Endothelial cell of umbilical vein (primary cell): ENCODE measurements at regions not wholly inside any gene's neighbourhood (a gene's known extent, or its start where the extent isn't known, plus 50 kb on each side); places are given as distances from the start of the nearest gene placed in this dataset.

Experiments used
- BruUV-seq: library from RNA; stranded (reverse); fragments of 400-500 nt; replicated peaks from 2 replicates; lab custom pipeline; 2021; lab: Mats Ljungman, UMichigan
- CTCF ChIA-PET: fragments of 300-600, 350-600 bp; sonication (Branson Sonifier 250); formaldehyde crosslinking; loops from one replicate; lab custom pipeline; 2021; ENCODE audit warnings: antibody characterized with exemption, inconsistent platforms; lab: Charles Lee
- POLR2A ChIA-PET: fragments of 300-600, 350-600 bp; sonication (Branson Sonifier 250); formaldehyde crosslinking; loops from one replicate; lab custom pipeline; 2021; ENCODE audit warnings: antibody characterized with exemption, inconsistent platforms; lab: Charles Lee
- DNase-seq: peaks from one replicate; pipeline ENCODE4 v3.0.0-alpha.2; 2011; ENCODE audit warnings: low read depth, low spot score
- FAIRE-seq: peaks from 2 replicates; lab custom pipeline; 2011; peaks lifted over from hg19 to GRCh38; lab: Jason Lieb, UNC
- H2AFZ ChIP-seq: 2 replicates; pipeline ENCODE4 v1.6.0; 2012; ENCODE audit warnings: low read depth, low read length, control low read depth, inconsistent platforms
- H3K27ac ChIP-seq: 2 replicates; pipeline ENCODE4 v1.5.1; 2011; ENCODE audit warnings: low read depth, mild to moderate bottlenecking, control low read depth, low read length, moderate library complexity; ENCODE audit not compliant: insufficient read depth
- H3K27me3 ChIP-seq, 2 experiments: 2 replicates each; pipeline versions ENCODE4 v1.6.0 to v1.6.1; 2011; ENCODE audit warnings: low read length in 2 of 2, mixed read lengths in 1 of 2; ENCODE audit not compliant: control insufficient read depth in 2 of 2, insufficient read depth in 2 of 2
- H3K36me3 ChIP-seq, 2 experiments: 2 replicates in 1 of 2; 3 replicates in 1 of 2; pipeline ENCODE4 v1.5.1; 2011; ENCODE audit warnings: low read length in 2 of 2, mild to moderate bottlenecking in 1 of 2, moderate library complexity in 1 of 2; ENCODE audit not compliant: control insufficient read depth in 2 of 2, insufficient read depth in 2 of 2; ENCODE audit errors: extremely low read depth in 1 of 2
- H3K4me1 ChIP-seq: 3 replicates; pipeline ENCODE4 v1.5.1; 2011; ENCODE audit warnings: mild to moderate bottlenecking, low read length; ENCODE audit not compliant: control insufficient read depth, insufficient read depth; ENCODE audit errors: extremely low read depth
- H3K4me2 ChIP-seq: 2 replicates; pipeline ENCODE4 v1.6.1; 2011; ENCODE audit warnings: low read length, control low read depth, mixed read lengths; ENCODE audit not compliant: insufficient read depth
- H3K4me3 ChIP-seq, 3 experiments: fragments of 200-600 bp in 1 of 3; sonication (generic), shearing (Covaris generic) in 1 of 3; replicated peaks in 1 of 3; 2 replicates each; pipeline ENCODE4 v1.5.1; 2011 to 2016; ENCODE audit warnings: control low read depth in 3 of 3, low read length in 3 of 3, mild to moderate bottlenecking in 2 of 3, inconsistent platforms in 1 of 3, low read depth in 1 of 3, moderate library complexity in 1 of 3; ENCODE audit not compliant: insufficient read depth in 1 of 3
- H3K79me2 ChIP-seq: 2 replicates; pipeline ENCODE4 v1.6.0; 2012; ENCODE audit warnings: low read length, inconsistent platforms; ENCODE audit not compliant: control insufficient read depth, insufficient read depth
- H3K9ac ChIP-seq: replicated peaks from 2 replicates; pipeline ENCODE3; 2011; ENCODE audit warnings: low read length, control low read depth; ENCODE audit not compliant: insufficient read depth; ENCODE audit errors: extremely low read depth
- H3K9me1 ChIP-seq: replicated peaks from 3 replicates; pipeline ENCODE4 v1.6.0; 2011; ENCODE audit warnings: mild to moderate bottlenecking, low read length; ENCODE audit not compliant: control insufficient read depth, insufficient read depth; ENCODE audit errors: extremely low read depth
- H3K9me3 ChIP-seq: replicated peaks from 2 replicates; pipeline ENCODE4 v1.5.1; 2012; ENCODE audit warnings: low read length, inconsistent platforms; ENCODE audit not compliant: control insufficient read depth, insufficient read depth
- H4K20me1 ChIP-seq: replicated peaks from 2 replicates; pipeline ENCODE3; 2011; ENCODE audit warnings: mild to moderate bottlenecking, low read length; ENCODE audit not compliant: control insufficient read depth, insufficient read depth; ENCODE audit errors: extremely low read depth
- EZH2 ChIP-seq: IDR thresholded peaks from 2 replicates; pipeline ENCODE4 v1.6.1; 2012; ENCODE audit warnings: borderline replicate concordance, low read depth, mild to moderate bottlenecking, moderate library complexity, low read length, inconsistent platforms; ENCODE audit not compliant: severe bottlenecking
- GATA2 ChIP-seq: IDR thresholded peaks from 2 replicates; pipeline ENCODE4 v1.7.0; 2011; ENCODE audit warnings: low read depth, mild to moderate bottlenecking, moderate library complexity, mixed read lengths, low read length; ENCODE audit not compliant: insufficient read length, insufficient read depth
- JUN ChIP-seq: IDR thresholded peaks from 2 replicates; pipeline ENCODE4 v1.6.1; 2011; ENCODE audit warnings: borderline replicate concordance, low read depth; ENCODE audit not compliant: insufficient read length, insufficient read depth
- MAX ChIP-seq: IDR thresholded peaks from 2 replicates; pipeline ENCODE4 v1.6.1; 2011; ENCODE audit not compliant: insufficient read depth, insufficient read length
- POLR2A ChIP-seq: IDR thresholded peaks from 2 replicates; pipeline ENCODE4 v1.6.1; 2012; ENCODE audit warnings: low read depth, mild to moderate bottlenecking, control low read depth, low read length
- dilution Hi-C: fragments of 300-500 bp; cut with MboI; formaldehyde crosslinking; loops from one replicate; pipeline ENCODE4 v1.15.0; 2019; ENCODE audit warnings: low sequenced_read_pairs; ENCODE audit not compliant: extremely low pct_ligation_motif_present
- intact Hi-C: fragments of 100-400 bp; cut with micrococcal nuclease; formaldehyde crosslinking; loops from one replicate; pipeline ENCODE4 v1.10.0; 2022

GRCh38 chr5:85345818-85346217 is 961.1 kb upstream of the EDIL3 start:
- no peaks in the 10 kb centered on the region for H3K27me3 ChIP-seq
- no peaks in the 10 kb centered on the region for H4K20me1 ChIP-seq
- no peaks in the 10 kb centered on the region for H3K36me3 ChIP-seq
- H3K9me1 ChIP-seq: no peaks in the 10 kb centered on the region
- CTCF ChIA-PET: no interaction called here
- H3K4me3 ChIP-seq: no peak overlapping the region
- dilution Hi-C loops (no loop called here), intact Hi-C loops (no loop called here)
- DNase-seq (no peak), FAIRE-seq (no peak)
- POLR2A ChIA-PET: no interaction called here
- no peaks in the 10 kb centered on the region for H3K79me2 ChIP-seq
- no peak overlapping the region for H3K4me2 ChIP-seq
- no peak overlapping the region for H3K9ac ChIP-seq
- no peak overlapping the region for H3K27ac ChIP-seq
- H3K4me1 ChIP-seq: no peaks in the 10 kb centered on the region
- TF ChIP-seq EZH2 (no peak), POLR2A (no peak), JUN (no peak)
- BruUV-seq: no TSS peak
- no peaks in the 10 kb centered on the region for H3K9me3 ChIP-seq
- no peak overlapping the region for H2AFZ ChIP-seq

- Histone ChIP-seq H3K9ac (no peak overlapping the region), H3K4me3 (no peak overlapping the region), H3K9me1 (no peaks in the 10 kb centered on the region), H3K9me3 (no peaks in the 10 kb centered on the region), H4K20me1 (no peaks in the 10 kb centered on the region), H3K79me2 (no peaks in the 10 kb centered on the region), H3K36me3 (no peaks in the 10 kb centered on the region), H3K27me3 (no peaks in the 10 kb centered on the region), H2AFZ (no peak overlapping the region), H3K4me1 (no peaks in the 10 kb centered on the region), H3K27ac (no peak overlapping the region), H3K4me2 (no peak overlapping the region)
- no TSS peak for BruUV-seq
- dilution Hi-C loops: no loop called here
- POLR2A ChIA-PET: no interaction called here
- intact Hi-C loops: no loop called here
- no peak for FAIRE-seq
- DNase-seq: no peak
- TF ChIP-seq MAX (no peak), GATA2 (no peak)
- CTCF ChIA-PET: no interaction called here
Measured at GRCh38 chr5:85357309-85357708, 972.6 kb upstream of the EDIL3 start.
